Activated naive CD8-positive, alpha-beta T cell treated with anti-CD3 and anti-CD28 coated beads, Interleukin-2, amount 10 ng/mL, durations not matched to agents 7 days and 5 days (primary cell): ENCODE measurements at regions not wholly inside any gene's neighbourhood (a gene's known extent, or its start where the extent isn't known, plus 50 kb on each side); places are given as distances from the start of the nearest gene placed in this dataset.
"Not testable (repeated sequence)": the region's sequence is repeated elsewhere in the genome, so short reads cannot be mapped to it uniquely, and the experiment has no call there.

ENCODE experiments used
- ATAC-seq: fragments of 150-1000 bp; cut with Tn5 transposase; one replicate; pipeline ENCODE4 v1.10.0; 2021; ENCODE audit warnings: low read depth, moderate library complexity
- POLR2A ChIA-PET: fragments of 350-600 bp; sonication (Branson Sonifier 250); formaldehyde crosslinking; loops from one replicate; lab custom pipeline; 2021; ENCODE audit warnings: antibody characterized with exemption; lab: Charles Lee
- DNase-seq: peaks from one replicate; pipeline ENCODE4 v3.0.0; 2021
- H3K27ac Mint-ChIP-seq: one replicate; pipeline ENCODE4 v1.8.0; 2022; ENCODE audit warnings: mild to moderate bottlenecking, mixed read lengths
- H3K27me3 Mint-ChIP-seq: one replicate; pipeline ENCODE4 v1.8.0; 2022; ENCODE audit warnings: mild to moderate bottlenecking, moderate library complexity, mixed read lengths
- H3K36me3 Mint-ChIP-seq: one replicate; pipeline ENCODE4 v1.8.0; 2021; ENCODE audit warnings: mild to moderate bottlenecking, mixed read lengths
- H3K4me1 Mint-ChIP-seq: one replicate; pipeline ENCODE4 v1.8.0; 2021; ENCODE audit warnings: mixed read lengths
- H3K4me3 Mint-ChIP-seq: one replicate; pipeline ENCODE4 v1.8.0; 2022; ENCODE audit warnings: mild to moderate bottlenecking, moderate library complexity, mixed read lengths
- H3K9me3 Mint-ChIP-seq: one replicate; pipeline ENCODE4 v1.8.0; 2021; ENCODE audit warnings: mixed read lengths

DNA sequence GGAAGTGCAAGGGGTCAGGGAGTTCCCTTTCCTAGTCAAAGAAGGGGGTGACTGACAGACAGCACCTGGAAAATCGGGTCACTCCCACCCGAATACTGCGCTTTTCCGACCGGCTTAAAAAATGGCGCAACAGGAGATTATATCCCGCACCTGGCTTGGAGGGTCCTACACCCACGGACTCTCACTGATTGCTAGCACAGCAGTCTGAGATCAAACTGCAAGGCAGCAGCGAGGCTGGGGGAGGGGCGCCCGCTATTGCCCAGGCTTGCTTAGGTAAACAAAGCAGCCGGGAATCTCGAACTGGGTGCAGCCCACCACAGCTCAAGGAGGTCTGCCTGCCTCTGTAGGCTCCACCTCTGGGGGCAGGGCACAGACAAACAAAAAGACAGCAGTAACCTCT, 333.8 kb downstream of the CENPW start:
- H3K27me3 Mint-ChIP-seq, H3K27ac Mint-ChIP-seq, H3K9me3 Mint-ChIP-seq, DNase-seq, H3K4me1 Mint-ChIP-seq, H3K4me3 Mint-ChIP-seq, ATAC-seq, H3K36me3 Mint-ChIP-seq, POLR2A ChIA-PET: not testable (repeated sequence)

DNA sequence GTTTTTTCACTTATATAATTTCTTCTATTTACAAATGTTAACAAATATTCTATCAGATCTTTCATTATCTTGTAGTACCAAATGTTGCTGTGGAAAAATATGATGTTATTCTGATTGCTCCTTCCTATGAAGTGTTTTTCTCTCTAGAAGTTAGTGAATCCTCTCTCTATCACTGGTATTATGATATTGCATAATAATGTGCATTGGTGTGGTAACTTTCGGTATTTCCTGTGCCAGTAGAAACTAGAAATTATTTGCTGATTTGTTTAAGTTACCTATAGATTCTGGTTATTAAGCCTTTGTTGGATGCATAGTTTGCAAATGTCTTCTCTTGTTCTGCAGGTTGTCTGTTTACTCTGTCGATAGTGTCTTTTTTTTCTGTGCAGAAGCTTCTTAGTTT, 342.5 kb downstream of the CENPW start:
- DNase-seq: no peak
- H3K4me3 Mint-ChIP-seq: no peak overlapping the region
- H3K4me1 Mint-ChIP-seq: no peaks in the 10 kb centered on the region
- POLR2A ChIA-PET: no interaction called here
- H3K9me3 Mint-ChIP-seq: peaks cover 3% of the 10 kb centered on the region
- ATAC-seq: no peak
- no peaks in the 10 kb centered on the region for H3K27me3 Mint-ChIP-seq
- no peak overlapping the region for H3K27ac Mint-ChIP-seq
- no peaks in the 10 kb centered on the region for H3K36me3 Mint-ChIP-seq

DNA sequence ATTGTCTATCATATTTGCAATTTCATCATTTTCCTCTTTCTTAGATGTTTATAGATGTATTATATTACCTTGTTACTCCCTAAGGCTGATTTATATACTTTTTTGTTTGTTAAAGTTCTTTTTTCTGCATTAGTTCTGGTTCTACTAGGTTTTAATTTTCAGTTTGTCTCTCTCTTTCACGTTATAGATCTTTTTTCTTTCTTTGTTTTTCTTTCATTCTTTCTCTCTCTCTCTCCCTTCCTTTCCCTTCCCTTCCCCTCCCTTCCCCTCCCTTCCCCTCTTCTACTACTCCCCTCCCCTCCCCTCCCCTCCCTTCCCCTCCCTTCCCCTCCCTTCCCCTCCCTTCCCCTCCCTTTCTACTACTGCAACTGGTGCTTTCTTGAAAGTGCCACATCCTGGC, 345.3 kb downstream of the CENPW start:
- Mint-ChIP-seq H3K36me3 (no peaks in the 10 kb centered on the region), H3K27me3 (no peaks in the 10 kb centered on the region), H3K4me1 (no peaks in the 10 kb centered on the region), H3K4me3 (no peak overlapping the region), H3K9me3 (peaks cover 1% of the 10 kb centered on the region), H3K27ac (no peak overlapping the region)
- DNase-seq (no peak), ATAC-seq (no peak)
- POLR2A ChIA-PET: no interaction called here

DNA sequence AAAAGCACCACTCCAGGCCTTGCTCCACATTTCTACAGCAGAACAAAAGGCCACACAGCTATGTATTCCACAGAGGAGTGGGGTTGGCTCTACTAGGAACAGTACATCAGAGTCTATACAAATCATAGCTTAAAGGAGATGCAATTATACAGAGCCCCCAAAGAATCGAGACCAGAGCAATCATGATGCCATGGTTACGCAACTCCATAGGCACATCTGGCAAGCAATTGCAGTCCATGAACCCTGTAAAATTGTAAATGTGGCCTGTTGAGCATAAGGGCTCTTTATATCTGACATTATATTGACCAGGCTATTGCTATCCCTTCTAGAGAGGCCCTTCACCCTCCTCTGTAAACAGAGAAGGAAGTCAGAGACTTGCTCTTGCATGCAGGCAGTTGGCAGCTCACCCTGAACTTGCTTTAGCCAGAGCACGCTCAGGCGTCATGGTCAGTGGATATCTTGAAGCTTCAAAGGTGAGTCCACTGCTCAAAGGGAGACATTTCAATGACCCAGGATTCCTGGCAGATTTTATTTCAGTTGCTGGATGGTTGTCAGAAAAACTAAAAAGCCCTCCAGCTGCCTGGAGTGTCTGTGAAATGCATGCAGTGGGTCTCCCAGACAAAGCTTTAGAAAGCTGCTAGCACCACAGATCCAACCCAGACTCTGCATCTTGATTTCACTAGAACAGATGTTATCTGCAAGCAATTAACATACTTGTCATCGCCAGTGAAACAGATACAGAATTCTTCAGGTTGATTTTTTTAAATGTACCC, 357.2 kb downstream of the CENPW start:
- no peaks in the 10 kb centered on the region for H3K9me3 Mint-ChIP-seq
- no peak for ATAC-seq
- no peak overlapping the region for H3K27ac Mint-ChIP-seq
- H3K4me1 Mint-ChIP-seq: peaks cover 3% of the 10 kb centered on the region
- POLR2A ChIA-PET: no interaction called here
- DNase-seq: no peak
- H3K27me3 Mint-ChIP-seq: no peaks in the 10 kb centered on the region
- H3K36me3 Mint-ChIP-seq: no peaks in the 10 kb centered on the region
- H3K4me3 Mint-ChIP-seq: no peak overlapping the region

DNA sequence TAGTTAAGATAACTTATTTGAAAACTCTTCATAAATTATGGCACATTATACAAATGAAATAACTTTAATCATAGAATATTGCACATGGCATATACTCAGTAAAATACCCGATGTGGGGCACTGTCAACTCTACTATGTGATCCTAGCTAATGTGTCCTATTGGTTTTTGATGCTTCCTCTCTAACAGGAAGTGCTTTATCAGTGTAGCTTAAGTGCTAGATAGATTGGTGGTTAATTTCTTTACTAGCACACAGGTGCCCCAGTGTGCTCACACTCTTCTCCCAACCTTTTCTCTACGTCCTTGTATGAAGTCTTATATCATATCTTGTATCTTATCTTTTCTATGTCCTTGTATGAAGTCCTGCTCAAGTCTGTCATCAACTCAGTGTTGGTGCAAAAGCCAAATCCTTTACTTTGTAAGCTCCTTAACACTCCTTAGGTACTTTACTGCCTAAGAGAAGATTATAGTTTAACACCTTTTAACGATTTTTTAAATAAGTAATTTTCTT, 358.9 kb downstream of the CENPW start:
- no peaks in the 10 kb centered on the region for H3K27me3 Mint-ChIP-seq
- DNase-seq (no peak), ATAC-seq (no peak)
- POLR2A ChIA-PET: no interaction called here
- no peak overlapping the region for H3K27ac Mint-ChIP-seq
- H3K4me1 Mint-ChIP-seq: peaks cover 3% of the 10 kb centered on the region
- H3K4me3 Mint-ChIP-seq: no peak overlapping the region
- no peaks in the 10 kb centered on the region for H3K36me3 Mint-ChIP-seq
- H3K9me3 Mint-ChIP-seq: no peaks in the 10 kb centered on the region

DNA sequence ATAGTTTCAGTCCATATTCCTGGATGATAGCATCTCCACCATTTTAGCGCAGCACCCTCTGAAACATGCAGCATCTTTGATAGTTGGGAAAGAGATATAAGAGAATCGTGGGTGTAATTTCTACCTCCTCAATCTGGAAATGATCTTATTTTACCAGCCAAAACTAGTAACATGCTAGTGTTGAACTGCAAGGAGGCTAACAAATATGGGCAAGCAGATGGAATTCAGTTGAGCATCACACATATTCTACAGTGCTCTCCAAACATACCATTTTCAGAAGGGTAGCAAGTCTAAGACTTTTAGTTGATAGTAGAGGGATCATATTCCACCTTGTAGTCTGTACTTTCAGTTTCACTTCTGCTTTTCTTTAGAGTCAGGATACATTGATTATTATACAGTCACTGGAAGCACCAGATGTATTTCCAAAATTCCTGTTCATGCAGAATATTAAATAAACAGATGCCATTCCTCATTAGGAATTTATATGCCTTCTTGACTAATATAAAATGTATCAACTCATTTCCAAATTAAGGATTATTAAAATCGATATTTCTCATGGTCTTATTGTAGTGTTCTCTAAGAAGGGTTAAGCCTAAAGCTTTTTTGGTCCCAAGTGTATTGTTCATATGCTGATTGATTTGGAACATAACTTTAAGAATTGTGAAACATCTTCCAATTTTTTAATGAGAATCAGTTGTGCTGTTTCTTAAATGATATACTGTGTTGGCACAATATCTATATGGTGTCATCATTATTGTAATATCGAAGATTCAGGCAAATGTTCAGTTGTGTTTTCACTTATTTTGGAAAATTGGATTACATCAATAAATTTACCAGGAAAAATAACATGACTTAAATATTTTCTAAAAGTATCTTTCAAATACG, 362.0 kb downstream of the CENPW start:
- Mint-ChIP-seq H3K4me3 (no peak overlapping the region), H3K27me3 (no peaks in the 10 kb centered on the region), H3K27ac (no peak overlapping the region), H3K4me1 (peaks cover 3% of the 10 kb centered on the region), H3K36me3 (no peaks in the 10 kb centered on the region), H3K9me3 (no peaks in the 10 kb centered on the region)
- POLR2A ChIA-PET: no interaction called here
- DNase-seq: no peak
- no peak for ATAC-seq

DNA sequence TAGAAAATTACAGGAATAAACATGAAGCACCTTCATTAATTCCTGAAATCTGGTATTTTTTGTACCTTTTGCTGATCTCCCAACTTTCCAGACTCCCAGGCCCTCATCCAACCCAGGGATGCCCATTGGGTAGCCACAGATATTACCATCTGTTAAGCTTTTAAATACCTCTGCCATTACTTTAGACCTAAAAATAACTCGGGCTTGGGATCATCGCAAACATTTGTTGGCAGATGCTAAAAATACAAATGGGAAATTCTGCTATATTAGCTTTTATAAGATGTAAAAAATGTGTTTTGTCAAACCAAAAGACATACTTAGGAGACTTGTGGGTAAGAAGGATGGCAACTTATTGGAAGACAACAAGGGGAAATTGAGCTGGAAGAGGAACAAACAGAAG, 376.1 kb downstream of the CENPW start:
- Mint-ChIP-seq H3K36me3 (no peaks in the 10 kb centered on the region), H3K27me3 (no peaks in the 10 kb centered on the region), H3K9me3 (no peaks in the 10 kb centered on the region), H3K4me1 (no peaks in the 10 kb centered on the region), H3K4me3 (no peak overlapping the region), H3K27ac (no peak overlapping the region)
- POLR2A ChIA-PET: no interaction called here
- no peak for DNase-seq
- ATAC-seq: no peak

DNA sequence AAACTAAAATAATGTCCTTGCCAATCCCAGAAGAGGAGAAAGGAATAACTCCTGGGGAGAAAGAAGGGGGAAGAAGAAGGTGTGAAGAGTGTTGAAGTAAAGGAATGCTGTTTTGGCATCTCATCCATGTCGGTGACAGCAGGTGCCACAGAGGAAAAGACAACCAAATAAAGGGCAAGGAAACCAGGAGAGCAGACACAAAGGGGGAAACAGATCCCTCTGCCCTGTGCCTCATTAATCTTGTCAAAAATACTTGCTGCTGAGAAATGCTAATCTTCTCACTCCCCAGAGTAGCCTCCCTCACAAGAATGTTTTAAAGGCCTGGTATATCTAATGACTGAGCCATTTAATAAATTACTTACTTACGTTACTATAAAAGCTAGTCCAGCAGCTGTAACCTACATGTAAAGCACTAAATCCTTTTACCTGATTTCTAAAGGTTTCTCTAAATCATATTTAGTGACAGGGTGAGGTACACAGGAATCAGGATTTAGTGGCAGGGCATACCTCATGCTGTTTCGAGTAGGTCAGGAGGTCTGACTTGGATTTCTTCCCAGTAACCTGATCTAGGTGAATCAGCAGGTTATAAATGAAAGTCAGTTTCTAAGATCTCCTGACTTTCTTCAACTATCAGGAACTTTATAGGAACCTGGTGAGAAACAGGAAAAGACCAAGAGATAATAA, 377.1 kb downstream of the CENPW start:
- Mint-ChIP-seq H3K27me3 (no peaks in the 10 kb centered on the region), H3K9me3 (no peaks in the 10 kb centered on the region), H3K4me1 (no peaks in the 10 kb centered on the region), H3K36me3 (no peaks in the 10 kb centered on the region), H3K4me3 (no peak overlapping the region), H3K27ac (no peak overlapping the region)
- ATAC-seq (no peak), DNase-seq (no peak)
- POLR2A ChIA-PET: no interaction called here

DNA sequence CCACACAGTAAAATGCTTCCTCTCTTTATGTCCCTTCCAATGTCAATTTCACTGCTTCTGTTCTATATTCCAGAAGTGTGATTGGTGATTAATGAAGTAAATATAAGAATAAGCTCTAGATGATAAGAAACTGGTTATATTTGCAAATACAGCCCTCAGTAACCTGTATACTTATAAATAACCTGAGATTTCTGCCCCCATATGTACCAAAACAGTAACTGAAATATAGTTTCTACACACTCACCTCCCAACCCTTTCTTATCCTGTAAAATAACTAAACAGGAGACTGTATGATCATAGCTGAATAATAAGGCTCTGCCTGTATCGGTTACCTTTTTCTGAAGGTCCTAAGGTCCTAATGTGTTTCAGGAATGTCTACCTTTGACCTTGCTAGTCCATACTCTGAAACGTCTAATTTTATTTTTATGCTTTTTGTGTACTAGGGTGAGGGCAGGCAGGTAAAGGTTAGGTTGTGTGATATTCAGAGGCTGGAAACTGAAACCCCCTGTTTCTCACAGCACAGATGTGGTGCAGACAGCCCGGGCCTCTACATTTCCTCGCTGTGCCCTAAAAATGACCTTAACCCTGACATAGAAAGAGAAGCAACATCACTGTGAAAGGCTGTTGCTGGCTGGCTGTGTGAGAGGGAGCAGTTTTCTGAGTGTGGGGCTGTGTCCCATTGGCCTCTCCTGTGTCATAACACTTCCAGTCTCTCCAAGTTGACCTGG, 378.8 kb downstream of the CENPW start:
- POLR2A ChIA-PET: no interaction called here
- Mint-ChIP-seq H3K36me3 (no peaks in the 10 kb centered on the region), H3K4me1 (no peaks in the 10 kb centered on the region), H3K9me3 (no peaks in the 10 kb centered on the region), H3K4me3 (no peak overlapping the region), H3K27me3 (no peaks in the 10 kb centered on the region), H3K27ac (no peak overlapping the region)
- no peak for DNase-seq
- no peak for ATAC-seq

DNA sequence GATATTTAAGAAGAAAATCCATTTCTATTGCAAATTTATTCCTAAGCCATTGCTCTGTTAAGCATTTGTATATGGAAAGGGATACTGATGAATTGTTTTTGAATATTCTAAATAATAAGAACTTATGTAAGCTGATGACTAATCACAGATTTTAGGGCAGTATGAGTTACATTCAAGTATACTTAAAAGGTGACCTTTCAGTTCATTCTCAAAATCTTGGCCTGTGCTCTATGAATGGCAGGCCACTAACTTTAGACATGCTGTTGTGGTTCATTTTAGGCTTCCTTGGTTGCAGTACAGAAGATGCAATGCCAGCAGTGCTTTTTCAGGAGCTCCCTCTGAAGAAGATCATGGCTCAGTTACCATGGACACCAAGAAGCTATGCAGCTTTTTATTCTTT, 380.4 kb downstream of the CENPW start:
- H3K4me3 Mint-ChIP-seq: no peak overlapping the region
- ATAC-seq (no peak), DNase-seq (no peak)
- POLR2A ChIA-PET: no interaction called here
- no peaks in the 10 kb centered on the region for H3K4me1 Mint-ChIP-seq
- H3K36me3 Mint-ChIP-seq: no peaks in the 10 kb centered on the region
- H3K27ac Mint-ChIP-seq: no peak overlapping the region
- H3K9me3 Mint-ChIP-seq: peaks cover 4% of the 10 kb centered on the region
- H3K27me3 Mint-ChIP-seq: no peaks in the 10 kb centered on the region

DNA sequence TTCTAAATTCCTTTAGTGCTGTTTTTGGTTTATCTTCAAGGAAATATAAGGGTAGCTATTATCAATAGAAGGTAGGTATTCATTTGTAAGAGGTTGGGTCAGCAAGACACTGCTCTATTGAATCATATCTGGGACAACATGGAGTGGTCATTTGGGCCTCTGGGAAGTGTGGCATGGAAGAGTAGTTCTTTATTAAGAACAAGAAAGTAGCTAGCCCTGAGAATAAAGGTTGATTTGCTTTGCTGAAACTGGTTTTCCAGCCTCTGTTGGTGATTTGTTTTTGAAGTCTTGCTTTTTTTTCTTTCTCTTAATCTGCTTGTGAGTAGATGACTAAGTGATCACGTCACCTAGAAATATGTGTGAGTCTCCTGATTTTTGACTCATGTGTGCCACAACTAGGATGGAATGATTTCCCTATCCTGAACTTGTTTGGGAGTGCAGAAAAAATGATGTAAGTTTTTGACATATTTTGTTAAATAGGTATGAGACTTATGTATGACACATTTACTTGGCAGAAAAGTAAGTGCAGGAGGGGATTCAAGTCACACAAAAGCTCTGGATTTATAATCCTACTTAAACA, 381.8 kb downstream of the CENPW start:
- Mint-ChIP-seq H3K4me3 (no peak overlapping the region), H3K27me3 (no peaks in the 10 kb centered on the region), H3K4me1 (no peaks in the 10 kb centered on the region), H3K27ac (no peak overlapping the region), H3K36me3 (no peaks in the 10 kb centered on the region), H3K9me3 (peaks cover 7% of the 10 kb centered on the region)
- ATAC-seq: no peak
- no peak for DNase-seq
- POLR2A ChIA-PET: no interaction called here

DNA sequence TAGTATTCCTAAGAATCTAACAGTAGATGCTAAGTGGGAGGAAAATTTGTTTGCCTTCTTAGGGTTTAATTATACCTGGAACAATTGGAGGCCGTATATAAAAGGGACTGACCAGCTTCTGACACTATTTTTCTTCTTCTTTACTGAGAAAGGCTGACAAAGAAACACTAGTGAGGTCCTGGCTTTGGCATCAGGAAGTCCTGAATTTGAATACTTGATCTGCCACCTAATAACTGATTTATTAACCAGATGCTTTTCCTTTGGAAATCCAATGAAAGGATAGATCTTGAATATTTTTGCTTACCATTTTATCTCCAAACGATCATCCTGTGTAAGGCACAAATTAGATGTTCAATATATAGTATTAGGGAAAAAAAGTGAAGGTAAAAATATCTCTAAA, 382.5 kb downstream of the CENPW start:
- POLR2A ChIA-PET: no interaction called here
- H3K9me3 Mint-ChIP-seq: peaks cover 7% of the 10 kb centered on the region
- H3K36me3 Mint-ChIP-seq: no peaks in the 10 kb centered on the region
- DNase-seq (no peak), ATAC-seq (no peak)
- no peak overlapping the region for H3K4me3 Mint-ChIP-seq
- no peak overlapping the region for H3K27ac Mint-ChIP-seq
- H3K4me1 Mint-ChIP-seq: no peaks in the 10 kb centered on the region
- no peaks in the 10 kb centered on the region for H3K27me3 Mint-ChIP-seq
